Nephron progenitor cell (in vitro differentiated cells): ENCODE measurements at regions not wholly inside any gene's neighbourhood (a gene's known extent, or its start where the extent isn't known, plus 50 kb on each side); places are given as distances from the start of the nearest gene placed in this dataset.

Experiments
- DNase-seq: peaks from one replicate; pipeline ENCODE4 v3.0.0; 2021
- H3K27ac Mint-ChIP-seq: 2 replicates; pipeline ENCODE4 v1.8.0; 2021; ENCODE audit warnings: mild to moderate bottlenecking, moderate library complexity, mixed read lengths
- H3K27me3 Mint-ChIP-seq: 2 replicates; pipeline ENCODE4 v1.8.0; 2021; ENCODE audit warnings: mild to moderate bottlenecking, low read depth, mixed read lengths; ENCODE audit not compliant: poor library complexity
- H3K36me3 Mint-ChIP-seq: 2 replicates; pipeline ENCODE4 v1.8.0; 2021; ENCODE audit warnings: low read depth, mixed read lengths
- H3K4me1 Mint-ChIP-seq: 2 replicates; pipeline ENCODE4 v1.8.0; 2021; ENCODE audit warnings: mixed read lengths
- H3K4me3 Mint-ChIP-seq: 2 replicates; pipeline ENCODE4 v1.8.0; 2021; ENCODE audit warnings: mild to moderate bottlenecking, moderate library complexity, mixed read lengths
- H3K9me3 Mint-ChIP-seq: 2 replicates; pipeline ENCODE4 v1.8.0; 2021; ENCODE audit warnings: mild to moderate bottlenecking, moderate library complexity, mixed read lengths
- TF ChIP-seq, protein P1 (sequence below): fragments of 200-600 bp; sonication (generic); IDR thresholded peaks from 2 replicates; pipeline ENCODE4 v1.5.0; 2021; ENCODE audit warnings: antibody characterized with exemption

DNA sequence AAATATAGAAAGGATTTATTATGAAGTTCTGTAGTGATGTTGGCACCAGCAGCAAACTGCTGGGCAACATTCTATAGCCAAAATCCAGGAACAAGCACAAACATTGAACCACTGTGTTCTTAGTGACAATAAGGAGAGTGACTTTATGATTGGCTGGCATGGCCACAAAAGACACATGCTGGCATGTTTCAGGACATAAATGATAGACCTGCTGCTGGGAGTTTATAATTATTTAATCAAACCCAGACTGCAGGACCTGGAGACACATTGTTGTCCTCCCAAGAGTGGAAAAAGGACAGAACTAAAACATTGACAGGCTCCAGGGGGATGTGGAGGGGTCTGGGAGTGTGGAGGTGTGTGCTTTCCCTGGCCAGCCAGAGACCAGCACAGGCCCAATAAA lies 255.3 kb upstream of the LRTM1 start:
- Mint-ChIP-seq H3K36me3 (no peaks in the 10 kb centered on the region), H3K4me1 (peaks cover 46% of the 10 kb centered on the region), H3K27me3 (no peaks in the 10 kb centered on the region), H3K9me3 (peaks cover 3% of the 10 kb centered on the region), H3K27ac (no peak overlapping the region), H3K4me3 (no peak overlapping the region)
- TF ChIP-seq, protein P1, sequence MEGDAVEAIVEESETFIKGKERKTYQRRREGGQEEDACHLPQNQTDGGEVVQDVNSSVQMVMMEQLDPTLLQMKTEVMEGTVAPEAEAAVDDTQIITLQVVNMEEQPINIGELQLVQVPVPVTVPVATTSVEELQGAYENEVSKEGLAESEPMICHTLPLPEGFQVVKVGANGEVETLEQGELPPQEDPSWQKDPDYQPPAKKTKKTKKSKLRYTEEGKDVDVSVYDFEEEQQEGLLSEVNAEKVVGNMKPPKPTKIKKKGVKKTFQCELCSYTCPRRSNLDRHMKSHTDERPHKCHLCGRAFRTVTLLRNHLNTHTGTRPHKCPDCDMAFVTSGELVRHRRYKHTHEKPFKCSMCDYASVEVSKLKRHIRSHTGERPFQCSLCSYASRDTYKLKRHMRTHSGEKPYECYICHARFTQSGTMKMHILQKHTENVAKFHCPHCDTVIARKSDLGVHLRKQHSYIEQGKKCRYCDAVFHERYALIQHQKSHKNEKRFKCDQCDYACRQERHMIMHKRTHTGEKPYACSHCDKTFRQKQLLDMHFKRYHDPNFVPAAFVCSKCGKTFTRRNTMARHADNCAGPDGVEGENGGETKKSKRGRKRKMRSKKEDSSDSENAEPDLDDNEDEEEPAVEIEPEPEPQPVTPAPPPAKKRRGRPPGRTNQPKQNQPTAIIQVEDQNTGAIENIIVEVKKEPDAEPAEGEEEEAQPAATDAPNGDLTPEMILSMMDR, result no peak
- DNase-seq, result no peak

DNA sequence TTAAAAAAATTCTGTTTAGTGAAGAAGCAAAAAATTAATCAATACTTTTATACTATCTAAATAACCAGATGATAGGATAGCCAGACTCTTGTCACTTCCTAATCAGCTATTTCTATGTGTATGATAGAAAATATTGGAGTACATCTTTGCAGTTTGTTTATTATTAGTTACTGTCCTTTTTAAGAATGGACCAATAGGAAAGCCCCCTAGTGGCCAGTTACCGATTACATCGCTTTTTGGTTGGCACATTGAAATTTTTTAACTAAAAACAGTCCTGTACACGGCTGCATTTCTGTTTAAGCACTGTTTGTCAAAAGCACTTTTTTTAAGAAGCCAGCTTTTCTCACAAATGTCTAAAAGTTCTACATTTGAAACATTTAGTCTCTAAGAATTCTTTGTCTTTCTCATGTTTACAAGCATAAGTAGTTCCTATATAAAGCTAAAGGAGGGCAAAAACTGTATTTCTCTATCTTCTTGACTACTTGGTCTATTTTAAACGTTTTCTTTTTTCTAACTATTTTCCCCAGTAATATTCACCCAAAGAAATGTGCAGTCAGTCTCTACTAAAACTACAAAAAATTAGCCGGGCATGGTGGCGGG lies 253.2 kb upstream of the LRTM1 start:
- TF ChIP-seq, protein P1, result peak; percentile 79
- Mint-ChIP-seq H3K27me3 (no peaks in the 10 kb centered on the region), H3K4me3 (no peak overlapping the region), H3K4me1 (peaks cover 39% of the 10 kb centered on the region), H3K9me3 (no peaks in the 10 kb centered on the region), H3K27ac (no peak overlapping the region), H3K36me3 (no peaks in the 10 kb centered on the region)
- DNase-seq, result peak; percentile 38

DNA sequence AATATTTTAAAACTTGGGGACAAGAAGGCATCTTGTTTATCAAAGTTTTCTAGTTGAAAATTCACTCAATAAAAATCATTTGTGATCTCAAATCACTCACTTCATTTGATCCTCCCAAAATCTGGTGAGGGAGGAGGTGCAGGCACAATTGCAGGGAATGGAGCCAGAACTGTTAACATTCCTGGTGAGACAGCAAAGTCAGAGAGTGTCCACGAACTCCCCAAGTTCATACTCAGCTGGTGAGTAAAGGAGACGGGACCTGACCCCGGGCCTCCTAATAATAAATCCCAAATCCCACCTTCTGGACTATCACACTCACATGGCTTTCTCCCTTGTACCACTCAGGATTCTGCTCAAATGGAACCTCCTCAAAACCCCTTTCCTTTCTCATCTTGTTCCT lies 252.3 kb upstream of the LRTM1 start:
- no peak for DNase-seq
- no peak overlapping the region for H3K4me3 Mint-ChIP-seq
- no peak overlapping the region for H3K27ac Mint-ChIP-seq
- H3K27me3 Mint-ChIP-seq, result no peaks in the 10 kb centered on the region
- TF ChIP-seq, protein P1, result no peak
- no peaks in the 10 kb centered on the region for H3K36me3 Mint-ChIP-seq
- H3K9me3 Mint-ChIP-seq, result no peaks in the 10 kb centered on the region
- peaks cover 31% of the 10 kb centered on the region for H3K4me1 Mint-ChIP-seq

DNA sequence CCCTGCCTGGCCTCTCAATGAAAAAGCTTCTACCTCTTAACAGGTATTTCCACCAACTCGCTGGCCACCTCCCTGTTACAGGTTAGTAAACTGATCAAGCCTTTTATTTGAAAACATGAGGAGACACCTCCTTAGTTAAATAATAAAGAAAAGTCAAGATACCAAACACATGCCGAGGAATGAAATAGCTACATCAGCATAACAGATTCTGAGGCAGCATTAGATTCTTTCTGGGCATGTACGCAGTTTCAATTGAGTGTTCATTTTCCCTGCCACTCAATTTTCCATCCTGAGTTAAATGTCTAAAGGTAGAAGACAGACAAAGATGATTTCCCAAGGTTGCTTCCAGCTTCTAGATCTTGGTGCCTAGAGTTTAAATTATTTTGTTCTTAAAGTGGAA lies 250.5 kb upstream of the LRTM1 start:
- H3K27ac Mint-ChIP-seq, result no peak overlapping the region
- H3K9me3 Mint-ChIP-seq, result peaks cover 3% of the 10 kb centered on the region
- peaks cover 28% of the 10 kb centered on the region for H3K4me1 Mint-ChIP-seq
- H3K27me3 Mint-ChIP-seq, result no peaks in the 10 kb centered on the region
- no peak overlapping the region for H3K4me3 Mint-ChIP-seq
- TF ChIP-seq, protein P1, result no peak
- H3K36me3 Mint-ChIP-seq, result no peaks in the 10 kb centered on the region
- no peak for DNase-seq

- TF ChIP-seq, protein P1, result no peak
- no peaks in the 10 kb centered on the region for H3K36me3 Mint-ChIP-seq
- H3K4me1 Mint-ChIP-seq, result peaks cover 22% of the 10 kb centered on the region
- no peak overlapping the region for H3K27ac Mint-ChIP-seq
- DNase-seq, result no peak
- peaks cover 9% of the 10 kb centered on the region for H3K9me3 Mint-ChIP-seq
- H3K27me3 Mint-ChIP-seq, result no peaks in the 10 kb centered on the region
- H3K4me3 Mint-ChIP-seq, result no peak overlapping the region
Measured at GRCh38 chr3:55177749-55178148, 249.9 kb upstream of the LRTM1 start.

DNA sequence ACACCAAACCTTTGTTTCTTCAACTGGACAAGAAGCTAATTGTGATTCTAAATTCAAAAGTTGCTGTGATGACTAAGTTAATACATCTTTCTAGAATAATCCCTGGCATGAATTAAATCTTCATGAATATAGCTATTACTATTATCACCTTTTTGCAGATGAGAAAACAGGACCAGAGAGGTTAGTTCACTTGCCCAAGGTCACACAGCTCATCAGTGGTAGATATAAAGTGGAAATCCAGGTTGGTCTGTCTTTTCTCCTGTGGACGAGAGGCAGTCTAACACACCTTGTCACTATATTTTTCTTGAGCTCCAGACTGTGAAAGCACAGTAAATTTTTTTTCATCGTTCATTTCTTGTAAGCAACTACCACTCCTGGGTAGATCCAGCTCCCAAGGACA lies 247.6 kb upstream of the LRTM1 start:
- Mint-ChIP-seq H3K27me3 (no peaks in the 10 kb centered on the region), H3K36me3 (peaks cover 4% of the 10 kb centered on the region), H3K4me3 (no peak overlapping the region), H3K4me1 (peaks cover 25% of the 10 kb centered on the region), H3K27ac (no peak overlapping the region), H3K9me3 (peaks cover 24% of the 10 kb centered on the region)
- TF ChIP-seq, protein P1, result no peak
- DNase-seq, result no peak
